GM12892 (cell line): ENCODE measurements at regions not wholly inside any gene's neighbourhood (a gene's known extent, or its start where the extent isn't known, plus 50 kb on each side); places are given as distances from the start of the nearest gene placed in this dataset.

Experiments used
- POLR2A ChIP-seq: IDR thresholded peaks from 2 replicates; pipeline ENCODE4 v1.6.1; 2011; ENCODE audit warnings: low read depth, low read length, control low read depth
- POLR2AphosphoS5 ChIP-seq: IDR thresholded peaks from 2 replicates; pipeline ENCODE4 v1.6.1; 2011; ENCODE audit warnings: low read depth, low read length, control low read depth
- TAF1 ChIP-seq: IDR thresholded peaks from 2 replicates; pipeline ENCODE4 v1.6.1; 2011; ENCODE audit warnings: low read depth, mild to moderate bottlenecking, control low read depth, low read length, borderline replicate concordance

DNA sequence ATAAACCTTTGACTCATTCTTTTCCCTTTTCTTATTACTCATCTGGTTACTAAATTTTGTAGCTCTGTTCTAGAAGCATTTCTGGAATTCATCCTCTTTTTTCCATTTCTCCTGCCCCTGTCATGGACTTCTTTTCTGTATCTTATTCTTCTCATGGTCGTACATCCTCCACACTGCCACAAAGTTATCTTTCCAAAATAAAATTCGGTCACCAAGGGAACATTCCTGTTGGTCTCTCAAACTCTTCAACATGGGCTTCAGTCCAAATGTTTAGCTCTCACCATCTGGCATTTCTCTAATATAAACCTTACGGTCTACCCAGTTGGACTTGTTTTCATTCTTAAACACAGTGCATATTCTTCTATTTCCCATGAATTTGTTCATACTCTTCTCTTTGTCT is 428.8 kb upstream of the ID4 start:
- TF ChIP-seq TAF1 (no peak), POLR2A (no peak), POLR2AphosphoS5 (no peak)
